ENCODE measurements at regions not wholly inside any gene's neighbourhood (a gene's known extent, or its start where the extent isn't known, plus 50 kb on each side); places are given as distances from the start of the nearest gene placed in this dataset.

GRCh38 chr5:157917899-157918809 lies 59.2 kb upstream of the CLINT1 start:
- peak in 1 of 2 donors; percentile 39 for TF ChIP-seq CTCF (IDR thresholded peaks at IDR 0.05)
- no peak for TF ChIP-seq POLR2AphosphoS5 (IDR thresholded peaks at IDR 0.05)
- TF ChIP-seq EP300 (IDR thresholded peaks at IDR 0.05) = no peak
